DOHH2 (cell line): ENCODE measurements at regions not wholly inside any gene's neighbourhood (a gene's known extent, or its start where the extent isn't known, plus 50 kb on each side); places are given as distances from the start of the nearest gene placed in this dataset.

Source experiments
- CTCF ChIP-seq: fragments of 200-600 bp; sonication (generic); IDR thresholded peaks from one replicate; pipeline ENCODE4 v1.5.1; 2014; ENCODE audit warnings: antibody characterized with exemption, mild to moderate bottlenecking, low read depth, low read length; ENCODE audit not compliant: poor library complexity, severe bottlenecking
- EZH2phosphoT487 ChIP-seq: fragments of 200-600 bp; sonication (generic); IDR thresholded peaks from 2 replicates; pipeline ENCODE4 v1.6.1; 2017; ENCODE audit warnings: borderline replicate concordance, mild to moderate bottlenecking, antibody characterized with exemption, low read length, moderate library complexity, mixed read lengths

DNA sequence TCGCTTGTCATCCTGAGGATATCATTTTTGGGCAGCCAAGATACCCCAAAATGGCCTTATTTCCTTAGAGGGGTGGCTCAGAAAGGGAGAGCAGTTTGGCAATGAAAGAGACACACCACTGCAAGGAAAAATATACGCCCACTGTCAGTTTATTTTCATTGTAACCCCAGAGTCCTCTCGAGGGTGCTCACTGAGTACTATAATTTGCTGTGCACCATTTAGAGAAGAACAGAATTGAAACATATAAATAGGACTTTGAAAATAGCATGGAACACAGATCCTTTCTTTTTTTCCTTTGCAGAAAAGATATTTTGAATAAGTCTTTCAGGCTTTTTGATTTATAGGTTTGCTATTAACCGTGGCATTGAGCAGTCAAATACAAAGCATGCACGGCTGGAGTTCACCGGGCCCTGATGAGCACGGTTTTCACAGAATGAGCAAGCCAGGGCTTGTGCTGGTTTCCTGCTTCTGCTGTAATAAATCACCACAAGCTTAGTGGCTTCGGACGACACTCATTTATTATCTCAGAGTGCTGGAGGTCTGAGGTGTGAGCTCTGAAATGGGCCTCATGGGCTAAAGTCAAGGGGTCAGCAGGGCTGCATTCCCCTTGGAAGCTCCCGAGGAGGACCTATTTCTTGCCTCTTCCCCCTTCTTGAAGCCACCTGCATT, 152.3 kb downstream of the ZNF664 start:
- TF ChIP-seq CTCF (no peak), EZH2phosphoT487 (no peak)
